Pulmonary artery endothelial cell (primary cell): ENCODE measurements at regions not wholly inside any gene's neighbourhood (a gene's known extent, or its start where the extent isn't known, plus 50 kb on each side); places are given as distances from the start of the nearest gene placed in this dataset.

ENCODE experiments used
- DNase-seq: peaks from one replicate; pipeline ENCODE4 v3.0.0-alpha.2; 2011; ENCODE audit warnings: low read depth, low spot score

GRCh38 chr2:4551691-4552474 lies 848.5 kb downstream of the DCDC2C start:
- DNase-seq: no peak

- DNase-seq: no peak
Observed at GRCh38 chr2:4553241-4553640, 849.9 kb downstream of the DCDC2C start.

- no peak for DNase-seq
Observed at GRCh38 chr2:4556135-4556896, 852.9 kb downstream of the DCDC2C start.

- DNase-seq: no peak
Observed at GRCh38 chr2:4561196-4561595, 857.8 kb downstream of the DCDC2C start.

GRCh38 chr2:4576075-4576474 lies 872.7 kb downstream of the DCDC2C start:
- DNase-seq: no peak

GRCh38 chr2:4579977-4580376 lies 876.6 kb downstream of the DCDC2C start:
- no peak for DNase-seq

- no peak for DNase-seq
Observed at GRCh38 chr2:4585057-4585635, 881.8 kb downstream of the DCDC2C start.

GRCh38 chr2:4588606-4589005 lies 885.2 kb downstream of the DCDC2C start:
- DNase-seq: no peak

GRCh38 chr2:4591261-4591660 lies 887.9 kb downstream of the DCDC2C start:
- DNase-seq: no peak

GRCh38 chr2:4597400-4597799 lies 894.0 kb downstream of the DCDC2C start:
- no peak for DNase-seq

- no peak for DNase-seq
Observed at GRCh38 chr2:4604767-4605166, 901.4 kb downstream of the DCDC2C start.

- DNase-seq: no peak
Observed at GRCh38 chr2:4618141-4618540, 914.8 kb downstream of the DCDC2C start.

- DNase-seq: no peak
Observed at GRCh38 chr2:4618630-4619228, 915.4 kb downstream of the DCDC2C start.

GRCh38 chr2:4628998-4629501 lies 925.7 kb downstream of the DCDC2C start:
- DNase-seq: no peak

- DNase-seq: no peak
Observed at GRCh38 chr2:4635289-4635688, 931.9 kb downstream of the DCDC2C start.

GRCh38 chr2:4653991-4654390 lies 950.6 kb downstream of the DCDC2C start:
- DNase-seq: no peak

GRCh38 chr2:4656326-4656725 lies 953.0 kb downstream of the DCDC2C start:
- no peak for DNase-seq

GRCh38 chr2:4662161-4662779 lies 958.9 kb downstream of the DCDC2C start:
- no peak for DNase-seq

GRCh38 chr2:4668381-4668780 lies 965.0 kb downstream of the DCDC2C start:
- DNase-seq: no peak

- no peak for DNase-seq
Observed at GRCh38 chr2:4670331-4670730, 967.0 kb downstream of the DCDC2C start.

- no peak for DNase-seq
Observed at GRCh38 chr2:4673025-4673489, 969.7 kb downstream of the DCDC2C start.
